Fibroblast of peridontal ligament (primary cell): ENCODE measurements at regions not wholly inside any gene's neighbourhood (a gene's known extent, or its start where the extent isn't known, plus 50 kb on each side); places are given as distances from the start of the nearest gene placed in this dataset.
A peak's percentile ranks its signal among the peaks of the same experiment; 100 is the strongest.
"Not testable (repeated sequence)": the region's sequence is repeated elsewhere in the genome, so short reads cannot be mapped to it uniquely, and the experiment has no call there.

Experiments used
- DNase-seq: peaks from one replicate; pipeline ENCODE4 v3.0.0-alpha.2; 2010; ENCODE audit errors: extremely low read depth

DNA sequence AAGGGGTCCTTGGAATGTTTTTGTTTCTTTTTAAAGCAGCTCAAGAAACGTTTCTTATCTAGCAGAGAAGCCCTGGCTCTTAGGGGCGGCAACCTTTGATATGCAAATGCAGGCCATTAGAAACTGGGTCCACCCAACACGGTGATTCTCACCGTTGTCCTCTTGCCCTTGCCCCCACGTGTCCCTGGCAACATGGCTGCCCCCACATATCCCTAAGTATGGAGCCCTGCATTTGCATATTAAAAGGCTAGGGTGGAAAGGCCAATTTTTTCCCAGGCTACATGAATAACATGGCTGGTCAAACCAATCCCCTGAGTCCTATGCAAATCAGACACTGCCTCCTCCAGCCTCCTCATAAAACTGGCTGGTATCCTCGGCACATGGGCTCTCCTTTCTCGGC is 230.1 kb upstream of the SPOPL start:
- DNase-seq, result no peak

DNA sequence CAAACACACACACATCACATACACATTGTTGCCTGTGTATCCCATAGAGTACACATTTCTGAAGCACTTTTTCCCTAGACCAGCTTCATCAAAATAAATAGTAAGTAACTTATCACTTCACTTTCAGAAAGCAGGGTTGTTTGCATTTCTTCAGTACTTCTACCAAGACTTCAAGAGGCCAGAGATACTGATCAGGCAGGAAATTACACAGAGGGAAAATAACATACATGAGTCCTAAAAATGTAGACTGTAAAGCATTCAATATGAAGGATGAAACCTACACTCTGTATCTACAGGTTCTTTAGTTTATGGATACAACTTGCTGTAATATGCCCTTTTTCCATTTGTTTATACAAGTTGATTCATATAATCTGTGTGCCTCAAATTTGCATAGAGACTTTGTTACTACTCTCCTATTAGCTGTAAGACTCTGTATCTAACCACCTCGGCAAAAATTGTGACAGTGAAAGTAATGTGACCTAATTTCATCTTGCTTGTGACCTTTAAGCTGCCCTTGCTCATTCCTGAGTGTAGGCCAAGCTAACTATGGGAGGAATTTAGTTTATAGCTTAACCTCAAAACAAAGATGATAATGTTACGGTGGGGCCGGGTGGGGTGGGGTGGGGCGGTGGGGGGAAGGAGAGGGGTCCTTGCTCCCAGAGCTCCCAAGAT is 228.9 kb upstream of the SPOPL start:
- no peak for DNase-seq

DNA sequence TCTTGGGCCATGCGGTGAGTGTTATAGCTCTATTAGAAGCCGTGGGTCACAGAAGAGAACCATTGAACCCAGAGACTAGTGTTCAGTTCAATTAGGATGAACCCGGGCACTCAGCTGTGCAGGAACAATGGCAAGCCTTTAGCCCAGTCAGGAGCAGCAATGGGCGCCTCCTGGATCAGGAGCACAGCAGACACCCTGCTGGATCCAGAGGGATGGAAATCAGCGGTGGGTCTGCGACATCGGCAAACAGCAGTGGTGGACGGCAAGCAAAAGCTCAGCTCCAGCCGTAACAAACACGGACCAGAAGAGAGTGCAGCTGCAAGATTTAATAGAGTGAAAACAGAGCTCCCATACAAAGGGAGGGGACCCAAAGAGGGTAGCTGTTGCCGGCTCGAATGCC is 228.3 kb upstream of the SPOPL start:
- DNase-seq, result not testable (repeated sequence)

- DNase-seq, result no peak
These were observed 226.9 kb upstream of the SPOPL start for GRCh38 chr2:138274421-138275291.

- DNase-seq, result no peak
These were observed 226.3 kb upstream of the SPOPL start for GRCh38 chr2:138275292-138275690.

DNA sequence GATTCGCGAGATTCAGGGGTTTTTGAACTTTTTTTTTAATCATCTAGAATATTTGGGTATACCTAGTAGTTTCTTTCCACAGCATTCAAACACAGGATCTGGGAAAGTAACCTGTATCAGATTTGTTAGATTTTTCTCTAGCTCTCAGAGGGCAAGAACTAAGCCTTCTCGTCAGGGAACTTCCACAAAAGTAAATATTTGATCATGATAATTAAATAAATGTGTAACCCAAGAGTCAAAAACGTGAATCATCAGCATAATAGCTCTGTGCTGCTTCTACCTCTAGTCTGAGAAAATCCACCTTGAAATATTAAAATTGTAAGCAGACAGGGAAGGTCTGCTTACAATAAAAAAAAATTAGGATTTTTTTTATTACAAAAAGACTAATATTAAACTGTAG is 225.7 kb upstream of the SPOPL start:
- DNase-seq, result peak; percentile 62

DNA sequence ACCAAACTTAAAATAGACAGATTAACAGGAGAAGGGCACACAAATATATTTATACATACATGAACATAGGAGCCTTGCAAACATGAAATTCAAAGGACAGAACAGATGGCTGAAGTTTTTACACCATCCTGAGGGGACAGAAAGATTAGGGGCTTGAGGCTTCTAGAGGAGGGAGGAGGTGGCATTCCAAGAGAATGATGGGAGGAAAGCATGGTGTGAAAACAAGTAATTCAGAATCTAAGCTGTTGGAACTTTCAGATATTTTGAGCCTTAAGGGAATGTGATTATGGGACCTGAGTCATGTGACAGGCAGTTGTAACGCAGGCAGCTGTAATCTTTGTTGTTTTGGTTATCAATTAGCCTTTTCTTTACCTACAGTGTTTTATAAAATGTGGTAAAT is 225.2 kb upstream of the SPOPL start:
- no peak for DNase-seq

GRCh38 chr2:138277062-138277461 is 224.5 kb upstream of the SPOPL start:
- no peak for DNase-seq

DNA sequence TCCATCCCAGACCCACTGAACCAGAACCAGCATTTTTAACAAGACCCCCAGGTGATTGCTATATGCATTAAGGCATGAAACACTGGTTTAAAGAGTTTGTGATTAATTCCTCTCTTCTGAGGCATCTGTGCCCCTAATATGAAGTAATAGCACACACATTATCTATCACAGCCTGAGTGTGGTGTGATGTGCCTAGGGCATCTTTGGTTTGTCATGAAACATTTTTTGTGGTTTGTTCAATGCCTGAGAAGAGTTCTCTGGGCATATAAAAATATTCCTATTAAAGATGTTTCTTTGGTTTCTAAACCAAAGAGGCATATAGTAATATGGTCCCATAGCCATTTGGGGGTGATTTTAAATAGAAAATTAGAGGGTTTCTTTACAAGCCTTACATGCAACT is 221.7 kb upstream of the SPOPL start:
- no peak for DNase-seq

- no peak for DNase-seq
These were observed 220.4 kb upstream of the SPOPL start for GRCh38 chr2:138280999-138281695.

DNA sequence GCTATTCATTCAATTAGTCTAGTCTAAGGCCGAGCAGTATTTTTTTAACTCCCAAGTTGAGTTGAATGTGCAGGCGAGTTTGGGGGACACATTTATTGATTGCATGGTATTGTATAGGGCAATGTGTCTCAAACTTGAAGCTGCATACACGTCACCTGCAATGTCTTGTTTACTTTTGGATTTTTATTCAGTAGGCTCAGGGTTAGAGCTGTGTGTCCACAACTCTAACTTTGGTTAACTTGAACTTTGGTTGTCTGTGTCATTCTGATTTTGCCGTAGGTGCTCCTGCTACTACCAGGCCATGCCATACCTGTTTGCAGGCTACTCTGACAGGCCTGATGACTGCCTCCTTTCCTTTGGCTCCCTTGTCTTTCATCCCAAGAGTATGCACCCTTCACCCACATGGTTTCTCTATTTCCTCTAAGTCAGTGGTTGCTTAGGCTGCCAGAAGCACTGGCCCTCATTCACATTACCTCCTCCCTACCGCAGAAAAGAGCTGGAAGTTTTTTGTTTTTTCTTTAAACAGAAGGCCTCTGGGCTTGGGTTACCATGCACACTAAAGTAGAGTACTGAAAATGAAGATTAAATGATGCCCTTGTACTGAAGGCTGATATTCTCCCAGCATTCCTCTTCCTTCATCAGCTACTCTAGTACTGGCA is 219.4 kb upstream of the SPOPL start:
- no peak for DNase-seq

- DNase-seq, result no peak
These were observed 209.8 kb upstream of the SPOPL start for GRCh38 chr2:138291805-138292204.

DNA sequence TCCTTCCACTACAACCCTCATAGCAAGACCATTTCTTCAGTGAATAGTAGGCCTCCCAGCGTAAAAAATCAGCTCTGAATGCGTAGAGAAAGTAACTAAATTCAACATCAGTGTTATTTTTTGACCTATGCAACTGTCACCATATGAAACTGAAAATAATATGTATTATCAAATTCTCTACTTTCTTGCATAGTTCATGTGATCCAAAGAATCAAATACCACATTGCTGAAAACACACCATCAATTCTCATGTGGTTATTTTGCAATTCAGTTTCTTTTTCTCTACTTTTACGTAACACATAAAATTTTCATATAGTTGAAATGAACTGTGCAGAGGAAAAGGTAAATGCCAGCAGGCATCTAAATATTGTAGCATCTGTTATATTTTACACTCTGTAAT is 208.5 kb upstream of the SPOPL start:
- no peak for DNase-seq

GRCh38 chr2:138293549-138293948 is 208.0 kb upstream of the SPOPL start:
- DNase-seq, result no peak

DNA sequence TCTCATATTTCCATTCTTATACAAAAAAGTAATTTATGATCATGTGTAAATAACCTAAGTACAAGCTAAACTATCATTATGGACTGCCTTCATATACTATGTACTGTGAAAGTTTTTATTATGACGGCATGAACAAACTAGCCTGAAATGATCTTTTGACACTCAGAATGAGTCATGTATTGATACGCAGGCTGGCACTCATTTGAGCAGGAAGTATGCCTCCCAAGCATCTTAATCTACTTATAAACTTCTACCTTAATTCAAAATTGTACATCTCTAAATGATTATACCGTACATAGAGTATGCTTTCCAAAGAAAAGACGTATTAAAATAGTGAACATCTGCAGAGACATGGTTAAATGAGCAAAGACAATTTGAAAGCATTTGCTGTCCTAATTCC is 207.1 kb upstream of the SPOPL start:
- no peak for DNase-seq

DNA sequence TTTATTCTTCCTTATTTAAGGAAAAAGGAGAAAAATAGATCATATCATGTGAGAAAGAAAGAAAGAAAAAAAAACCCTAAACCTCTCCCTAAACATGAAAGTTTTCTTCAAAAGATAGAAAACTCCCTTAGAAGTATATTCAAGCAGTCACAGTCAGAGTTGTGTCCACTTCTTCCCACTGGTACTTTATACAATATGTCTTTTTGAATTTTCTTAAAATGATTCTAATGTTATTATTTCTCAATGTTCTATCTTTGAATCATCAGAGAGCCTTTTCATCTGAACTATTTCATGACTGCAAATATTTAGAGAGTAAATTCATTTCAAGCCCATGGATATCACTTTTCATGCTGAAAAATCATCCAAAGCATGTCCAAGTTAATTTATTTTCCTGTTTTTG is 205.2 kb upstream of the SPOPL start:
- DNase-seq, result no peak

DNA sequence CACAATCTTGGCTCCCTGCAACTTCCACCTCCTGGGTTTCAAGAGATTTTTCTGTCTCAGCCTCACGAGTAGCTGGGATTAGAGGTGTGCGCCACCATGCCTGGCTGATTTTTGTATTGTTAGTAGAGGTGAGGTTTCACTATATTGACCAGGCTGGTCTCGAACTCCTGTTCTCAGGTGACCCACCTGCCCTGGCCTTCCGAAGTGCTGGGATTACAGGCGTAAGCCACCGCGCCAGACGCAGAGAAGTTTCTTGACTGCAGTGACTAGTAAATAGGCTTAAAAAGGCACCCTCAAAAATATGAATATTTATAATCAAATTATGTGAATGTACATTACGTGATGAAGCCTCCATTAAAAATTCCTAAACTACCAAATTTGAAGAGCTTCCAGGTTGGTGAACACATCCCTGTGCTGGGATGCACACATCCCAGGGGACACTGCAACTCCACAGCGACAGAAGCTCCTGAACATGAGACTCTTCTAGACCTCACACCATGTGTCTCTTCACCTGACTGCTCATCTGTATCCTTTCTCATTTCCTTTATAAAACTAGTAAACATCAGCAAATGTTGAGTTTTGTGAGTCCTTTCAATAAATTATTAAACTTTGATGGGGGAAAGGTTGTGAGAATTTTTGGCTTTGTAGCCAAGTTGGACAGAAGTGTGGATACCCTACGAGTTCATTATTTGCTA is 203.3 kb upstream of the SPOPL start:
- DNase-seq, result no peak

DNA sequence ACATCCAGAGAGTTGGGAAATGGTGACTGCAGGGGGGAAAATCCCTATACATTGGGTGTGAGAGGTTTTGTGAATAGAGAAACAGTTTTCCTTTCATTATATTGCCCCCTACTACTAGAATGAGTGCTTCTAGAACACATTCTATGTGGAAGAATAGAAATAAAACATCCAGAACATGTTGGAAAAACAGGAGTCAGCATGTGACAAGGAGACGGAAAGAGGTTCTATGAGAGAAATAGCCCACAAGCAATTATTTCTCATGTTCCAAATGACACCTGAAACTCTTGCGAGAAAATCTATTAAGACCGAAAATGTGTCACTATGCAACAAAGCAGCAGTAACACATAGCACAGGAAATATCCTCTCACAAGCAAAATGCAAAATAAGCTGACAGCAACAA is 202.7 kb upstream of the SPOPL start:
- DNase-seq, result no peak

DNA sequence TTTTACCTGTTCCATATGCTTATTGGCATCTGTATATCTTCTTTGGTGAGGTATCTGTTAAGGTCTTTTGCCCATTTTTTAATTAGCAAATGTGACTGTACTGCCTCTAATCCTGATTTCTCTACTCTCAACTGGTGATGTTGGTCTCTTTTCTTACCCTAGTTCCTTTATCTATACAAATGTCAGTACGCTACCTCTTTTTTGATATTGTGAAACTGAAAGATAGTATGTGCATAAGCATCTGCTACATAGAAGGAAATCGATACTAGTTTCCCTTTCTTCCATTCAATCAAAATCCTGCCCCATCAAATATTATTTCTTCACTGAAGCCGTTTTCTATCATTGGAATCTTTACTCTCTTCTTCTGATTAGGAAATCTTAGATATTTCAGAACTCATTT is 194.9 kb upstream of the SPOPL start:
- DNase-seq, result no peak

DNA sequence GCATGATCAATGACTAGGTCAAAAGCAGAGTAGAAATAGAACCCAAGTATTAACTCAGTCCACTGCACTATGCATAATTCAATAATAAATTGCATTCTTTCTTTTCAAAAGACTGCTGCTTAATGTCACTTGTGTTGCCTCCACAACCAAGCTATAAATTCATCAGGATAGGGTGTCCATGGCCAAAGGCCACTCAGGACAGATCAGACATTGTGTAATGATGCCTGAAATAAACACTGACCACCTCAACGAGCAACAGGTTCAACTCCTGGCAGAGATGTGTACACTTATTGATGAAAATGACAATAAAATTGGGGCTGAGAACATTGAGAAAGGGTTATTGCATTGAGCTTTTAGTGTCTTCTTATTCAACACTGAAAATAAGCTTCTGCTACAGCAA is 194.5 kb upstream of the SPOPL start:
- DNase-seq, result no peak

- DNase-seq, result no peak
These were observed 191.8 kb upstream of the SPOPL start for GRCh38 chr2:138309760-138310159.

DNA sequence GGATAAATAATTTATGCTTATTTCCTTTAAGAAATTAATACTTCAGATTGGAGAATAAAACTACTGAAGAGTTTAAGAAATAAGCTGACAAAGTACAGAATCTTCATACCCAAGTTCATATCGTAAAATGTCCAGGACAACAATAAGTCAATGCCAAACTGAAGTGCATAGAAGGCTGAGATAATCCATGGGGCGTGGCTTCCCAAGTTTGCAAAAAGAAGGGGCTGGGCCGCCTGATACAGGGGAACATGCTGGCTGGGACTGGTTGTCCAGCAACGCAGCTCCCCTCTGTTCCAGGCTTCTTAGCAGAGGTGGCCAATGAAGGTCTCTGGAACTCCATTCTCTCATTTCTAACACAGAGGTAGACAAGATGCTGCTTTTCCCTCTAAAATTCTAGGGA is 189.5 kb upstream of the SPOPL start:
- no peak for DNase-seq
